ENCODE measurements at regions not wholly inside any gene's neighbourhood (a gene's known extent, or its start where the extent isn't known, plus 50 kb on each side); places are given as distances from the start of the nearest gene placed in this dataset.
"Not testable (repeated sequence)": the region's sequence is repeated elsewhere in the genome, so short reads cannot be mapped to it uniquely, and the experiment has no call there.

GRCh38 chr19:33866696-33867095, 70.0 kb downstream of the KCTD15 start:
- DNase-seq (ENCODE audit: low read depth), result no peak
- no peak overlapping the region for H3K4me3 ChIP-seq (ENCODE audit: low read length)
- TF ChIP-seq CTCF (conservative IDR thresholded peaks at IDR 0.05; ENCODE audit: low read depth, low read length), result no peak

GRCh38 chr19:33868076-33868735, 71.5 kb downstream of the KCTD15 start:
- no peak overlapping the region for H3K4me3 ChIP-seq (ENCODE audit: low read length)
- no peak for DNase-seq (ENCODE audit: low read depth)
- TF ChIP-seq CTCF (conservative IDR thresholded peaks at IDR 0.05; ENCODE audit: low read depth, low read length), result no peak

GRCh38 chr19:33868788-33869412, 72.2 kb downstream of the KCTD15 start:
- no peak overlapping the region for H3K4me3 ChIP-seq (ENCODE audit: low read length)
- no peak for TF ChIP-seq CTCF (conservative IDR thresholded peaks at IDR 0.05; ENCODE audit: low read depth, low read length)
- DNase-seq (ENCODE audit: low read depth), result no peak

GRCh38 chr19:33870298-33870932, 73.7 kb downstream of the KCTD15 start:
- DNase-seq (ENCODE audit: low read depth), result not testable (repeated sequence)

GRCh38 chr19:33871605-33872004, 74.9 kb downstream of the KCTD15 start:
- no peak for TF ChIP-seq CTCF (conservative IDR thresholded peaks at IDR 0.05; ENCODE audit: low read depth, low read length)
- no peak for DNase-seq (ENCODE audit: low read depth)
- H3K4me3 ChIP-seq (ENCODE audit: low read length), result no peak overlapping the region

More at GRCh38 chr19:33870298-33870932, 73.7 kb downstream of the KCTD15 start:
- H3K4me3 ChIP-seq (ENCODE audit: low read length), result not testable (repeated sequence)

GRCh38 chr19:33872445-33873320, 76.0 kb downstream of the KCTD15 start:
- H3K4me3 ChIP-seq (ENCODE audit: low read length), result no peak overlapping the region
- TF ChIP-seq CTCF (conservative IDR thresholded peaks at IDR 0.05; ENCODE audit: low read depth, low read length), result no peak
- no peak for DNase-seq (ENCODE audit: low read depth)

- no peak overlapping the region for H3K4me3 ChIP-seq (ENCODE audit: low read length)
- TF ChIP-seq CTCF (conservative IDR thresholded peaks at IDR 0.05; ENCODE audit: low read depth, low read length), result no peak
- DNase-seq (ENCODE audit: low read depth), result no peak
Observed at GRCh38 chr19:33875071-33875470, 78.4 kb downstream of the KCTD15 start.
